Retinal pigment epithelial cell (primary cell): ENCODE measurements at regions not wholly inside any gene's neighbourhood (a gene's known extent, or its start where the extent isn't known, plus 50 kb on each side); places are given as distances from the start of the nearest gene placed in this dataset.

ENCODE experiments used
- DNase-seq: peaks from one replicate; pipeline ENCODE4 v3.0.0-alpha.2; 2010; ENCODE audit warnings: low read depth
- H3K4me3 ChIP-seq: 2 replicates; pipeline ENCODE4 v1.5.1; 2011; ENCODE audit warnings: mild to moderate bottlenecking, low read length, control low read depth, moderate library complexity
- TF ChIP-seq, protein P1 (sequence below): conservative IDR thresholded peaks from 2 replicates; pipeline ENCODE4 v1.5.1; 2011; ENCODE audit warnings: low read depth, low read length, control low read depth, inconsistent platforms

GRCh38 chr6:65816991-65817390 lies 110.0 kb upstream of the EYS start:
- H3K4me3 ChIP-seq, result no peak overlapping the region
- no peak for DNase-seq
- TF ChIP-seq, protein P1, sequence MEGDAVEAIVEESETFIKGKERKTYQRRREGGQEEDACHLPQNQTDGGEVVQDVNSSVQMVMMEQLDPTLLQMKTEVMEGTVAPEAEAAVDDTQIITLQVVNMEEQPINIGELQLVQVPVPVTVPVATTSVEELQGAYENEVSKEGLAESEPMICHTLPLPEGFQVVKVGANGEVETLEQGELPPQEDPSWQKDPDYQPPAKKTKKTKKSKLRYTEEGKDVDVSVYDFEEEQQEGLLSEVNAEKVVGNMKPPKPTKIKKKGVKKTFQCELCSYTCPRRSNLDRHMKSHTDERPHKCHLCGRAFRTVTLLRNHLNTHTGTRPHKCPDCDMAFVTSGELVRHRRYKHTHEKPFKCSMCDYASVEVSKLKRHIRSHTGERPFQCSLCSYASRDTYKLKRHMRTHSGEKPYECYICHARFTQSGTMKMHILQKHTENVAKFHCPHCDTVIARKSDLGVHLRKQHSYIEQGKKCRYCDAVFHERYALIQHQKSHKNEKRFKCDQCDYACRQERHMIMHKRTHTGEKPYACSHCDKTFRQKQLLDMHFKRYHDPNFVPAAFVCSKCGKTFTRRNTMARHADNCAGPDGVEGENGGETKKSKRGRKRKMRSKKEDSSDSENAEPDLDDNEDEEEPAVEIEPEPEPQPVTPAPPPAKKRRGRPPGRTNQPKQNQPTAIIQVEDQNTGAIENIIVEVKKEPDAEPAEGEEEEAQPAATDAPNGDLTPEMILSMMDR, result no peak

- DNase-seq, result no peak
- H3K4me3 ChIP-seq, result no peak overlapping the region
These were observed 107.0 kb upstream of the EYS start for GRCh38 chr6:65814071-65814470.

GRCh38 chr6:65803186-65803585 lies 96.2 kb upstream of the EYS start:
- TF ChIP-seq, protein P1, result no peak
- DNase-seq, result no peak

More at GRCh38 chr6:65814071-65814470, 107.0 kb upstream of the EYS start:
- TF ChIP-seq, protein P1, result no peak

GRCh38 chr6:65799389-65799788 lies 92.4 kb upstream of the EYS start:
- DNase-seq, result no peak
- TF ChIP-seq, protein P1, result no peak
- no peak overlapping the region for H3K4me3 ChIP-seq

More at GRCh38 chr6:65803186-65803585, 96.2 kb upstream of the EYS start:
- no peak overlapping the region for H3K4me3 ChIP-seq

- H3K4me3 ChIP-seq, result no peak overlapping the region
- no peak for DNase-seq
- TF ChIP-seq, protein P1, result no peak
These were observed 91.4 kb upstream of the EYS start for GRCh38 chr6:65798280-65799014.

- TF ChIP-seq, protein P1, result no peak
- no peak overlapping the region for H3K4me3 ChIP-seq
- DNase-seq, result no peak
These were observed 83.6 kb upstream of the EYS start for GRCh38 chr6:65790666-65791065.

- H3K4me3 ChIP-seq, result no peak overlapping the region
- DNase-seq, result no peak
- TF ChIP-seq, protein P1, result no peak
These were observed 80.8 kb upstream of the EYS start for GRCh38 chr6:65787787-65788186.
